Activated naive CD8-positive, alpha-beta T cell treated with anti-CD3 and anti-CD28 coated beads, Interleukin-2, amount 50 U/mL, for 24 hours (primary cell): ENCODE measurements at regions not wholly inside any gene's neighbourhood (a gene's known extent, or its start where the extent isn't known, plus 50 kb on each side); places are given as distances from the start of the nearest gene placed in this dataset.

ENCODE experiments used
- ATAC-seq: fragments of 150-1000 bp; cut with Tn5 transposase; one replicate; pipeline ENCODE4 v1.10.0; 2021
- DNase-seq: peaks from one replicate; pipeline ENCODE4 v3.0.0; 2021
- H3K27ac Mint-ChIP-seq: one replicate; pipeline ENCODE4 v1.8.0; 2021; ENCODE audit warnings: mild to moderate bottlenecking, mixed read lengths
- H3K27me3 Mint-ChIP-seq: one replicate; pipeline ENCODE4 v1.8.0; 2021; ENCODE audit warnings: mixed read lengths
- H3K36me3 Mint-ChIP-seq: one replicate; pipeline ENCODE4 v1.8.0; 2021; ENCODE audit warnings: low read depth, mixed read lengths
- H3K4me1 Mint-ChIP-seq: one replicate; pipeline ENCODE4 v1.8.0; 2021; ENCODE audit warnings: mixed read lengths
- H3K4me3 Mint-ChIP-seq: one replicate; pipeline ENCODE4 v1.8.0; 2021; ENCODE audit warnings: mild to moderate bottlenecking, moderate library complexity, mixed read lengths
- H3K9me3 Mint-ChIP-seq: one replicate; pipeline ENCODE4 v1.8.0; 2021; ENCODE audit warnings: mixed read lengths

DNA sequence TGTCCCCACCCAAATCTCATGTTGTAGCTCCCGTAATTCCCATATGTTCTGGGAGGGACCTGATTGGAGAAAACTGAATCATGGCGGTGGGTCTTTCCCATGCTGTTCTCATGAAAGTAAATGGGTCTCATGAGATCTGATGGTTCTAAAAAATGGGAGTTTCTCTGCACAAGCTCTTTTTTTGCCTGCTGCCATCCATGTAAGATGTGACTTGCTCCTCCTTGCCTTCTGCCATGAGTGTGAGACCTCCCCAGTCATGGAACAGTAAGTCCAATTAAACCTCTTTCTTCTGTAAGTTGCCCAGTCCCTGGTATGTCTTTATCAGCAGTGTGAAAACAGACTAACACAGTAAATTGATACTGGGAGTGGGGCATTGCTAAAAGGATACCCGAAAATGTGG lies 1218.4 kb upstream of the CITED2 start:
- ATAC-seq = no peak
- H3K4me1 Mint-ChIP-seq = no peaks in the 10 kb centered on the region
- no peak for DNase-seq
- H3K9me3 Mint-ChIP-seq = peaks cover 6% of the 10 kb centered on the region
- H3K36me3 Mint-ChIP-seq = no peaks in the 10 kb centered on the region
- peaks cover 4% of the 10 kb centered on the region for H3K27me3 Mint-ChIP-seq
- H3K4me3 Mint-ChIP-seq = no peak overlapping the region
- no peak overlapping the region for H3K27ac Mint-ChIP-seq

DNA sequence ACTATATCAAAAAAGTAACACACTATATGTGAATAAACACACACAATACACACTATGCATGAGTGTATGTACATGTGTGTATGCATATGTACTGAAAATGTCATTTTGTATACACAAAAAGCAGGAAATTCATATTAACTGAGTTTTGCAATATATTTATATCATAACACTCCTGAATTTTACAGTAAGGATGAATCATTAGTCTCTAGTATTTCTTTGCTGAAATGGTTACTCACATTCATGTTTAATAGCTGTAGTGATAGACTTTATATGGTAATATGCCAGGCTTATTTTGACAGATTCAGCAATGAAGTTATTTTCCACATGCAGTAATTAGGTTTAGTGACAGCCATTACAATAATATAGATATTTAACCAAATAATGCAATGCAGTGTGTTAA lies 1216.2 kb upstream of the CITED2 start:
- peaks cover 4% of the 10 kb centered on the region for H3K27me3 Mint-ChIP-seq
- no peak for ATAC-seq
- no peak overlapping the region for H3K4me3 Mint-ChIP-seq
- H3K4me1 Mint-ChIP-seq = peaks cover 9% of the 10 kb centered on the region
- peaks cover 6% of the 10 kb centered on the region for H3K9me3 Mint-ChIP-seq
- DNase-seq = no peak
- no peaks in the 10 kb centered on the region for H3K36me3 Mint-ChIP-seq
- H3K27ac Mint-ChIP-seq = no peak overlapping the region

DNA sequence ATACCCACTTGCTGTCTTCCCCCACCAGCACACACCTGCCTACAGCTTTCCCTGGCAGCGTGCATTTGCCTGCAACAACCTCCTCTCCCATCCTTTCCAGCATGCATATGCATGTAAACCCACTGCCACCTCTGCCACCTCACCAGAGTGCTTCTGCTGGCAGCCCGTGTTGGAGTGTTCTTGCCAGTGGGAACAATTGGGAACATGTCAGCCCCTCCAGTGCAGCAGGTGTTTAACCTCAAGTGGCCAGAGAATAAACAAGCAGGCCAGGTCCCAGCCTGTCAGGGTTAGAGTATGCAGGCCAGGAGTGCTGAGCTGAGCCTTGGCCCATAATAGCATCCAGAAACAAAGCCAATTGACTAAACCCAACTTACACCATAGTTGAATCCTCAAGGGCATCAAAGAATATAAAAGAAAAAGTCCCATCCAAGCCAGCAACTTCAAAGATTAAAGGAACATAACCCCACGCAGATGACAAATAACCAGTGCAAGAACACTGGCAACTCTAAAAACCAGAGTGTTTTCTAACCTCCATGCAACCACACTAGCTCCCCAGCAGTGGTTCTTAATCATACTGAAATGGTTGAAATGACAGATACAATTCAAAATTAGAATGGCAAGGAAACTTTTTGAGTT lies 1212.1 kb upstream of the CITED2 start:
- peak; percentile 86 for ATAC-seq
- peaks cover 16% of the 10 kb centered on the region for H3K4me1 Mint-ChIP-seq
- peak overlapping the region; percentile 61 for H3K27ac Mint-ChIP-seq
- no peak overlapping the region for H3K4me3 Mint-ChIP-seq
- H3K9me3 Mint-ChIP-seq = no peaks in the 10 kb centered on the region
- no peaks in the 10 kb centered on the region for H3K36me3 Mint-ChIP-seq
- H3K27me3 Mint-ChIP-seq = peaks cover 7% of the 10 kb centered on the region
- no peak for DNase-seq

DNA sequence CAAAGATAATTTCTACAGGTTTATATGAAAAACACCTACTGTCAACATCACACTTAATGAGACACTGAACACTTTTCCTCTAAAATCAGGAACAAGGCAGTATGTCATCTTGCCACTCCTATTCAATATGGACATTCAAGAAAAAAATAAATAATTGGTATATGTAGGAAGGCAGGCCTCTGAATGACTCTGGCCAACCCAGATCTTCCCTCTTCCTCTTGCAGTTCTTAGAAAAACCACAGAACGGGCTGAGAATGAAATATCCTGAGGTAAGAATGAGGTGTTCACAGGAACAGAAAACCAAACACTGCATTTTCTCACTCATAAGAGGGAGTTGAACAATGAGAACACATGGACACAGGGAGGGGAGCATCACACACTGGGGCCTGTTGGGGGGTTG lies 1207.2 kb upstream of the CITED2 start:
- DNase-seq (no peak), ATAC-seq (peak; percentile 46)
- Mint-ChIP-seq H3K27me3 (peaks cover 13% of the 10 kb centered on the region), H3K4me3 (no peak overlapping the region), H3K27ac (no peak overlapping the region), H3K4me1 (peaks cover 18% of the 10 kb centered on the region), H3K36me3 (no peaks in the 10 kb centered on the region), H3K9me3 (no peaks in the 10 kb centered on the region)

DNA sequence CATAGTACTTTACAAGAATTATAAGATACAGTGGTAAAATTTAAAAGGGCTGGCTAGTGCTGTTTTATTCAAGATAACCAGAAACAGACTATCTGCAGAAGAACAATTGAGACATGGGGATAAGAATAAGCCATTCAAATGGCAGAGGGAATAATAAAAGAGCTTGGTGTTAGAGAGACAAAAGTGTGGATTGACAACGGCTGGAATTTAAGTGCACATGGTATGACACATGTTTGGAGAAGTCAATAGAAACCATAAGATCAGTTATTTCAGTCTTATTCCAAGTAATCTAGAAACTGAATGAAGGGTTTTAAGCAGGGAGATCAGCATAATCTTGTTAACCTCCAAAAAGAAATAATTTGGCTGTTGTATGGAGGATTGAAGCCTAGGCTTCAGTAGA lies 1205.5 kb upstream of the CITED2 start:
- H3K9me3 Mint-ChIP-seq = no peaks in the 10 kb centered on the region

DNA sequence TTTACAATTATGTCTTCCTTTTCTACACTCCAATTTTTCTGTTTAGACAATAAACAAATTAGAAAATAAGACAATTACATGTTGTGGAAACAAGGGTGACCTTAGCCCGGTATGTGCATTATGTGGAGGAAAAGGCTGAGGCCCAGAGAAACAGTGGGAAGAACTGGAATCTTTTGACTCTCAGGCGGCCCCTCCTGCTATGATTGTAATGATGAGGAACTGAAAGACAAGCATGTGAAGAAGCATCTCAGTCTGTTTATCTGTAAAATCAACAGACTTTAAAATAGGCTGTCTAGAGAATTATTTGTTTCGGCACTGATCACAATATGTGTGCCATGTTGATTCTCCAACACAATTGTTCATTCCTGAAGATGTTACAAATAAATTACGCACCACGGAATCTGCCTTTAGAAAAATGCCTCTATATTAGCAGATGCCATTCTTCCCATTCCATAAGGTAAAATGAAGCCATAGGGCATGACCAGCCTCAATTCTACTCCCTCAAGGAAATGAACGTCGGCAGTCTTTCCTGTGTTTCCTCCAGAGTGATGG lies 1201.6 kb upstream of the CITED2 start:
- H3K36me3 Mint-ChIP-seq = no peaks in the 10 kb centered on the region
- H3K27ac Mint-ChIP-seq = no peak overlapping the region
- ATAC-seq (no peak), DNase-seq (no peak)
- H3K9me3 Mint-ChIP-seq = no peaks in the 10 kb centered on the region
- H3K4me1 Mint-ChIP-seq = peaks cover 9% of the 10 kb centered on the region
- no peak overlapping the region for H3K4me3 Mint-ChIP-seq
- peaks cover 13% of the 10 kb centered on the region for H3K27me3 Mint-ChIP-seq

More for the DNA sequence above, 1205.5 kb upstream of the CITED2 start:
- H3K36me3 Mint-ChIP-seq = no peaks in the 10 kb centered on the region
- DNase-seq = no peak
- no peak overlapping the region for H3K4me3 Mint-ChIP-seq
- H3K4me1 Mint-ChIP-seq = peaks cover 11% of the 10 kb centered on the region
- no peak for ATAC-seq
- no peak overlapping the region for H3K27ac Mint-ChIP-seq
- peaks cover 18% of the 10 kb centered on the region for H3K27me3 Mint-ChIP-seq

DNA sequence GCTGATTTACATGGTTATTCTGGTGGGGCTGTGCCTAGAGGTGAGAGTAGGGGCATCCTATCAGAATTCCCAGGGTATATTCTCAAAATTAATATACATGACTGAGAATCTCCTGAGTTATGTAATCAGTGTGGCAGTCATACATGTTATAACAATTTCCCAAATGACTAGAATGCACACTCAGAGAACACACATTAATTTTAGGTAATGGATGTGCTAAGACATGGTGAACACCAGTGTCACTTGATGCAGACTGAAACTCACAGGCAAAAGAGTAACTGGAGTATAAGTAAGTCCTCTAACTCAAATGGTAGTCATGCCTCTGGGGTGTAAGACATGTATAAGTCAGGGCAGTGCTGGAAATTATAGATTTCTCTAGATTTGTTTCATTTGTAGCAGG lies 1198.4 kb upstream of the CITED2 start:
- Mint-ChIP-seq H3K4me1 (peaks cover 6% of the 10 kb centered on the region), H3K4me3 (no peak overlapping the region), H3K36me3 (no peaks in the 10 kb centered on the region), H3K9me3 (no peaks in the 10 kb centered on the region), H3K27ac (no peak overlapping the region), H3K27me3 (peaks cover 15% of the 10 kb centered on the region)
- ATAC-seq (no peak), DNase-seq (no peak)

DNA sequence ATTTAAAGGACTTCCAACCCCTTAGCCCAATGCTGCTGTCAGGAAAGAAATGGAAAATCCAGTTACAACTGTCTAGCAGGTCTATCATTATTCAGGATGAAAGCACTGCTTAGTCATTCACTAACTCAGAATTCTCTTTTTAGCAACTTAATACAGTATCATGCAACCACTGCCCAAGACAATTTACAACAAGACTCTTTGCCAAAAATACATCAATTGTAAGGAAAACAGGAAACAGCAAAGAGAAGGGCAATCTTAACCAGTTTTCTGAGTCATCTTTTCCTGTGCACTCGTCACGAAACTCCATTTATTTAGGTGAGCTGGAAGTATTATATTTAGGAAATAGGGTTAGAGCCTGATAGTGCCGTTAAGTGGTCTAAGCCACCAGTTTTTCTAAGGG lies 1197.7 kb upstream of the CITED2 start:
- peaks cover 15% of the 10 kb centered on the region for H3K27me3 Mint-ChIP-seq
- no peak overlapping the region for H3K27ac Mint-ChIP-seq
- no peaks in the 10 kb centered on the region for H3K9me3 Mint-ChIP-seq
- no peak overlapping the region for H3K4me3 Mint-ChIP-seq
- peaks cover 6% of the 10 kb centered on the region for H3K4me1 Mint-ChIP-seq
- no peak for ATAC-seq
- no peak for DNase-seq
- no peaks in the 10 kb centered on the region for H3K36me3 Mint-ChIP-seq

DNA sequence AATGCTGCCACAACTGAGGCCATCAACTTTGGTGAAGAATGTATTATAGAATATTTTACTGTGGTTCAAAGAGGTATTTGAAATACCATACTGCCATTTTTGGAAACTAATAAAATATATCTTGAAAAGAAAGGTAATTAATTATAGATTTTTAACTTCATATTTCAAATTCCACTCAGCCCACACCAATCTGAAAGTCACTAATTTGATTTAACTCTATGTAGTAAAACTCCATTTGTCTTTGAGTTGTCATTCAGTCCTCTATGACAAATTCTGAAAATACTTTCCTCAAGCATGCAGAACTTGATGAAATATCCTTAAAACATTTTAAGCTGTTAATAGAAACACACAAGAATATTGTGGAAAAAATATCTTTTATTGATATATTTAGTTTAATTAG lies 1196.7 kb upstream of the CITED2 start:
- Mint-ChIP-seq H3K4me3 (no peak overlapping the region), H3K27me3 (peaks cover 12% of the 10 kb centered on the region), H3K27ac (no peak overlapping the region), H3K36me3 (no peaks in the 10 kb centered on the region), H3K9me3 (no peaks in the 10 kb centered on the region), H3K4me1 (peaks cover 6% of the 10 kb centered on the region)
- DNase-seq (no peak), ATAC-seq (no peak)

DNA sequence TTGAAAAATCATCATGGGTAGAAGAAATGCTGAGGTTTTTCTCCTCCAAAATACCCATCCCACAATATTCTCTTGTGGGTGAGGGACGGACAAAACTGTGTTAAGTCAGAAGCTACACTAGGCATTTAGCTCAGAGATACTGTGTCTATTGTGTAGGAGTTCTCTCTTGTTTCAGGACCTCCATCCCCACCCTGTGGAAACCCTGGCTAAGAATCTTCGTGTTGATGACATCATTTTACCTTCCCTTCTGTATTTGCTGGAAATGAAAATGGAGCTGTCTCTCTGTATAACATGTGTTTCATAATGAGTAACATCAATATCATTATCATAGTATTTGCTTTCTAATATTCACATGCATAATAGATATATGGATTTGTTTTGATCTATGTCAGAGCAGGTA lies 1193.0 kb upstream of the CITED2 start:
- no peak overlapping the region for H3K27ac Mint-ChIP-seq
- peaks cover 9% of the 10 kb centered on the region for H3K27me3 Mint-ChIP-seq
- H3K4me3 Mint-ChIP-seq = no peak overlapping the region
- DNase-seq (no peak), ATAC-seq (no peak)
- no peaks in the 10 kb centered on the region for H3K9me3 Mint-ChIP-seq
- H3K4me1 Mint-ChIP-seq = peaks cover 5% of the 10 kb centered on the region
- no peaks in the 10 kb centered on the region for H3K36me3 Mint-ChIP-seq

DNA sequence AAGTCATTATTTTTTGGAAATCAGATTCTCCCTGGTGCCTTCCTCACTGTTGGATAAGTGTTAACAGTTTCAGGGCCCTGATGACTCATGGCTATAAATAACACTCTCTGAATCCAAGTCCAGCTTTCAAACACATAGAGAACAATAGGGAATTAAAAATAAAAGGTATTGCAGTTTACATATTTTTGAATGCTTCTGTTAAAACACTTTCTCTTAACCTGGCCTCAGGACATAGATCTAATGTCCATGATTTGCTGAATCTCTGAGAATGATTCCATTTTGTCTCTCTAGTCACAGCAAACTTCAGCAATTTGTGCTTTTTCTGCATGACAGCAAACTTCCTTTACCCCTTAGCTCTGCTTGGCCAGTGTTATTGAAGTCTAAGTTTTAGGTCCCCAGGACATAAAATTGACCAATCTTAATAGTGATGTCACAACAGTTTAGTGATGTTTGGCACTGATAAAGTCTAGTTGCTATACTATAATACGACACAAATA lies 1192.4 kb upstream of the CITED2 start:
- Mint-ChIP-seq H3K4me3 (no peak overlapping the region), H3K4me1 (no peaks in the 10 kb centered on the region), H3K27me3 (peaks cover 7% of the 10 kb centered on the region), H3K27ac (no peak overlapping the region), H3K9me3 (no peaks in the 10 kb centered on the region), H3K36me3 (no peaks in the 10 kb centered on the region)
- ATAC-seq (no peak), DNase-seq (no peak)

DNA sequence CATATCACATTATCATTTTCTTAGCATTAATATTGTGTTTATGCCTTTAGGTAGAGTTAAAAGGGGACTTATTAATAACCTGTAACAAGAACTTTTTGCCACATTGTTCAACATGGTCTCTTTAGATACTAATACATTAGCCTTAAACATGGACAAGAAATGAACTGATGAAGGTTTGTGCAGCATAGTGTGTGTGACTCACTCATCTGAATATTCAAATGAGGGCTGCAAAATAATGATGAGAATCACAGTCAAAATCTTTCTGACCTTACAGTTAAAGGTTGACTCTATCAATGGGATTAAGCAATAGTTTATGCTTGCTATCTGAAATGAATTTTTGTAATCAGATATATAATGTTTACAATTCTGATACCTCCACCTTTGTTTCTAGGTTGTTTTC lies 1189.3 kb upstream of the CITED2 start:
- Mint-ChIP-seq H3K36me3 (no peaks in the 10 kb centered on the region), H3K4me1 (no peaks in the 10 kb centered on the region), H3K4me3 (no peak overlapping the region), H3K27me3 (peaks cover 1% of the 10 kb centered on the region), H3K27ac (no peak overlapping the region), H3K9me3 (no peaks in the 10 kb centered on the region)
- ATAC-seq = no peak
- DNase-seq = no peak

DNA sequence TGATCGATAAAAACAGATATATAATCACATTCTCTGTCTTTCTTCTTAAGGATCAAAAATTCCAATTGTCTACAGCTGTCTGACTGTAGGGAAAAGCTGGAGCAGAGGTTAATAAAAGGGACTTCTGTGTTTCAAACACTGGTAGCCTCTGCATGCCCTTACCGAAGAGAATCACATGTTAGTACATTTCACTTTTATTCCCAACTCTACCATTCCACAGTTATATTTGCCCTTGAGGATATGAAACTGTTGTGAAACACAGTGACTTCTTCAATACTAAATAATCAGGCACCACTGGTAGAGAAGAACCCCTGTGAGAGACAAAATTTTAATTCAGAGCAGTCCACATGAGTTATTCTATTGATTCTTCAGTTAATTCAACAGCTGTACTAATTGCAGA lies 1187.3 kb upstream of the CITED2 start:
- DNase-seq = no peak
- Mint-ChIP-seq H3K4me1 (no peaks in the 10 kb centered on the region), H3K9me3 (no peaks in the 10 kb centered on the region), H3K27me3 (peaks cover 1% of the 10 kb centered on the region), H3K36me3 (no peaks in the 10 kb centered on the region), H3K27ac (no peak overlapping the region), H3K4me3 (no peak overlapping the region)
- ATAC-seq = no peak

DNA sequence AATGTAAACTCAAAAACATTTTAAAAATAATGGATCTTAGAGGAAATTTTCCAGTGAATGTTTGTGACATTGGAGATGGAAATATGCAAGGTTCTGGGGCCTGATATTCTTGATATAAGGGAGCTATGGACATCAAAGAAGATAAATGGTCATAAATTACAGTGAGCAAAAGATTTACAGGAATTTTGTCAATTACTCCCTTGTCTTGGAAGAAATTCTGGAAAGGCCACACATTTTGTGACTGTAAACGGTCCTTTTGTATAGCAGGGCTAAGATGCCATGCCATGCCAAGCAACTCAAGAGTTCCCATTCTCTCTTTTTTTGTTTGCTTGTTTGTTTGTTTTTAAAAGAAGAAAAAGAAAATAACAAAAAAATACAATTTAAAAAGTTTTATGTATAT lies 1186.2 kb upstream of the CITED2 start:
- DNase-seq (no peak), ATAC-seq (no peak)
- Mint-ChIP-seq H3K4me1 (no peaks in the 10 kb centered on the region), H3K27me3 (peaks cover 1% of the 10 kb centered on the region), H3K27ac (no peak overlapping the region), H3K4me3 (no peak overlapping the region), H3K36me3 (no peaks in the 10 kb centered on the region), H3K9me3 (no peaks in the 10 kb centered on the region)

DNA sequence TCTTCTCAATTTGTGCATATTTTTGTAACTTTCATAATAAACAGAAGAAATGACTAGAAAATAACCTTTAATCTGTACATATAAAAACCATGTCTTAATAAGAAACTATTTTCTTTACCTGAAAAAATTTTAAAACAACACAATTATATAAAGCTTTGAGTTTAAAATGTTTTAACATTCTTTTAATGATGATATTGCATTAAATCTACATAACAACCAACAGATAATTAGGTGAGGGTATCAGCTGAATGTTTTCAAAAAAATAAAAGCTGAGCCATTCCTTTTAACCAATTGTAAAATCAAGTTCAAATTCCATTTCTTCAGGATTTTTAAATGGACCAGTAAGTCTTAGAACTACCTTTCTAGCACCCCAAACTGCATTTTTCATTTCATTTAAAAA lies 1185.0 kb upstream of the CITED2 start:
- H3K4me1 Mint-ChIP-seq = no peaks in the 10 kb centered on the region
- H3K27me3 Mint-ChIP-seq = peaks cover 2% of the 10 kb centered on the region
- H3K27ac Mint-ChIP-seq = no peak overlapping the region
- H3K36me3 Mint-ChIP-seq = no peaks in the 10 kb centered on the region
- no peak overlapping the region for H3K4me3 Mint-ChIP-seq
- H3K9me3 Mint-ChIP-seq = no peaks in the 10 kb centered on the region
- no peak for DNase-seq
- no peak for ATAC-seq

DNA sequence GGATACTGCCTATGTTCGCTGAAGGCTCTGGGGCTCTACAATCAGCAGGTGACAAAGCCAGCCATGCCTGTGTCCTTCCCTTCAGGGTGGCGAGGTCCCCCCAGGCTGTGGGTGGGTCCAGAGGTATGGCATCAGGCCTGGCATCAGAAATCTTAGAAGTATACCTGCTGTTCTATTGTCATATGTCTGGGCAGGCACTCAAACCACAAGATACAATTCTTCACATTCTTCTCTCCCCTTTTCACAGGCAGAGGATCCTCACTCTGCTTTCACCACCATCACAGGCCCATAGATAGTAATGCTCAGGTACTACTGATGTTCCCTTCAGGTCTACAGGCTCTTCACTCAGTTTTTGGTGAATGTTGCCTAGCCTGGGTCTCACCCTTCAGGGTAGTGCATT lies 1180.0 kb upstream of the CITED2 start:
- H3K4me1 Mint-ChIP-seq = no peaks in the 10 kb centered on the region
- no peaks in the 10 kb centered on the region for H3K9me3 Mint-ChIP-seq
- no peak overlapping the region for H3K4me3 Mint-ChIP-seq
- H3K27ac Mint-ChIP-seq = no peak overlapping the region
- DNase-seq (no peak), ATAC-seq (no peak)
- H3K36me3 Mint-ChIP-seq = no peaks in the 10 kb centered on the region
- H3K27me3 Mint-ChIP-seq = peaks cover 2% of the 10 kb centered on the region
